ENCODE measurements at regions not wholly inside any gene's neighbourhood (a gene's known extent, or its start where the extent isn't known, plus 50 kb on each side); places are given as distances from the start of the nearest gene placed in this dataset.

DNA sequence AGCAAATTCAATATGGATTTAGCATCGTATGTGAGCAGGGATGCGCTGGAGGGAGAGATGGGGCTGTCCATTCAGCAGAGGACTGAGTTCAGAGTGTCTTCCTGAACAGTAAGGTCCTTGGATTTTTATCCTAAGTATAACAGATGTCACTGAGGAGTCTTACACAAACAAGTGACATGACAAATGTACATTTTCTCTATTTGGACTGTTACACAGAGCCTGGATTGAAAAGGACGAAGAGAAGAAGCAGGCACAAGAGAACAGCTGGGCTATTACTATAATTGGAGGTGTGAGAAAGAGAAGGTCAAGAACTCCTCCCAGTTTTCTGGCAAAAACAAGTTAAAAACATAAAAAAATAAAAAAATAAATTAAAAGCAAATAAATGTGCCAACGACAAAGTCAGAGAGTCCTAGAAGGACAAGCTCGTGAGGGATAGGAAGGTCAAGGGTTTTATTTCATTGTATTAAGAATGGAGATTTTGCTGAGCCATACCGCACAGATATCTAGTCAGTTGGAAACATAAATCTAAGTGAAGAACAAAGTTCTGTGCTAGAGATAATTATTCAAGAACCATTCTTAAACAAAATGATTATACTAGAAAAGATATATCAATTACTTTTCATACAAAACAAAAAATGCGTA is 1186.3 kb downstream of the EFNB2 start:
- H2AFZ ChIP-seq (ENCODE audit: low read depth, low read length): peak overlapping the region; percentile 28; the same call in 1 of the 2 replicates
- no peak overlapping the region for H3K4me3 ChIP-seq (ENCODE audit: low read depth in 1 of 2, low read length in 2 of 2)
- H3K36me3 ChIP-seq (ENCODE audit: insufficient read depth, low read length): no peaks in the 10 kb centered on the region
- H3K9ac ChIP-seq (ENCODE audit: low read depth, low read length): no peak overlapping the region
- peaks cover under 1% of the 10 kb centered on the region; the same call in 1 of the 2 replicates for H3K4me1 ChIP-seq (ENCODE audit: insufficient read depth, low read length)
- no peaks in the 10 kb centered on the region for H3K9me3 ChIP-seq (ENCODE audit: insufficient read depth, low read length, severe bottlenecking)
- H3K27ac ChIP-seq (ENCODE audit: low read length): no peak overlapping the region
- no peaks in the 10 kb centered on the region for H3K79me2 ChIP-seq (ENCODE audit: insufficient read depth, low read length)
- no peaks in the 10 kb centered on the region for H3K27me3 ChIP-seq (ENCODE audit: insufficient read depth, low read length, poor library complexity)
- H3K4me2 ChIP-seq (ENCODE audit: insufficient read depth, low read length): no peak overlapping the region
- ATAC-seq (ENCODE audit: insufficient read depth, low read depth) (no peak), DNase-seq (no peak)
- TF ChIP-seq, protein P1, sequence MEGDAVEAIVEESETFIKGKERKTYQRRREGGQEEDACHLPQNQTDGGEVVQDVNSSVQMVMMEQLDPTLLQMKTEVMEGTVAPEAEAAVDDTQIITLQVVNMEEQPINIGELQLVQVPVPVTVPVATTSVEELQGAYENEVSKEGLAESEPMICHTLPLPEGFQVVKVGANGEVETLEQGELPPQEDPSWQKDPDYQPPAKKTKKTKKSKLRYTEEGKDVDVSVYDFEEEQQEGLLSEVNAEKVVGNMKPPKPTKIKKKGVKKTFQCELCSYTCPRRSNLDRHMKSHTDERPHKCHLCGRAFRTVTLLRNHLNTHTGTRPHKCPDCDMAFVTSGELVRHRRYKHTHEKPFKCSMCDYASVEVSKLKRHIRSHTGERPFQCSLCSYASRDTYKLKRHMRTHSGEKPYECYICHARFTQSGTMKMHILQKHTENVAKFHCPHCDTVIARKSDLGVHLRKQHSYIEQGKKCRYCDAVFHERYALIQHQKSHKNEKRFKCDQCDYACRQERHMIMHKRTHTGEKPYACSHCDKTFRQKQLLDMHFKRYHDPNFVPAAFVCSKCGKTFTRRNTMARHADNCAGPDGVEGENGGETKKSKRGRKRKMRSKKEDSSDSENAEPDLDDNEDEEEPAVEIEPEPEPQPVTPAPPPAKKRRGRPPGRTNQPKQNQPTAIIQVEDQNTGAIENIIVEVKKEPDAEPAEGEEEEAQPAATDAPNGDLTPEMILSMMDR (IDR thresholded peaks at IDR 0.05; ENCODE audit: borderline replicate concordance, extremely low read depth, low read length, poor library complexity, severe bottlenecking): no peak
- TF ChIP-seq EZH2 (IDR thresholded peaks at IDR 0.05; ENCODE audit: borderline replicate concordance, low read depth, low read length, severe bottlenecking): no peak
- no peaks in the 10 kb centered on the region for H4K20me1 ChIP-seq (ENCODE audit: insufficient read depth, low read length)

DNA sequence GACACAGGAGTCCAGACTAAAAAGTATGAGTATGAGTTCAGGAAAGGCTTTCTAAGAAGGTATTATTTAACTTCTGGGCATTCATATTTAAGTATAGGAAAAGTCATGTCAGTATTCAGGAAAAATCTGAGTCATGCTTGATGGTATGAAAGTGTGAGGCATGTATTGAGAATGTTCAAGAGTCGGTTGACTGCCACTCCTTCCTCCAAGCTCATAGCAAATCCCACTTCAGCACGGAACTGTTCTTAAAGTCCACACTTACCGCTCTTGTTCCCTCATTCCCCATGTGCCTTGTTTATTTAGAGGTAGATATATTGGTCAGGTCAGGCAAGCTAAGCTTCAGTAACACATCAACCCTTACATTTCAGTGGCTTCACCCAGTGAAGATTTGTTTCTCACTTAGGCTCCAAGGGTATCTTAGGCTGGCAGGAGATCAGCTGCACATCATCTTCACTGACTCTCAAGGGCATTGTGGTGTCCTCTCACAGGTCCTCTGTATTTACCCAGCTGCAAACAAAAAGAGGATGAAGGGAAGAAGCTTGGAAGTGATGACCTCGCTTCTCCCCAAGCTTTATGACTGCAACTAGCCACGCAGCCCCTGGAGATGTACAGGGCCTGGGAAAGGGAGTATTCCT is 1189.2 kb downstream of the EFNB2 start:
- no peak for TF ChIP-seq EZH2 (IDR thresholded peaks at IDR 0.05; ENCODE audit: borderline replicate concordance, low read depth, low read length, severe bottlenecking)
- H4K20me1 ChIP-seq (ENCODE audit: insufficient read depth, low read length): no peaks in the 10 kb centered on the region
- H3K27me3 ChIP-seq (ENCODE audit: insufficient read depth, low read length, poor library complexity): no peaks in the 10 kb centered on the region
- no peaks in the 10 kb centered on the region for H3K9me3 ChIP-seq (ENCODE audit: insufficient read depth, low read length, severe bottlenecking)
- ATAC-seq (ENCODE audit: insufficient read depth, low read depth) (0 out of 3 replicates have a peak, but pooled peaks have one; percentile 18), DNase-seq (no peak)
- H3K9ac ChIP-seq (ENCODE audit: low read depth, low read length): no peak overlapping the region
- H2AFZ ChIP-seq (ENCODE audit: low read depth, low read length): peak overlapping the region; percentile 30; the same call in 1 of the 2 replicates
- H3K4me1 ChIP-seq (ENCODE audit: insufficient read depth, low read length): peaks cover 20% of the 10 kb centered on the region
- H3K4me2 ChIP-seq (ENCODE audit: insufficient read depth, low read length): no peak overlapping the region
- H3K79me2 ChIP-seq (ENCODE audit: insufficient read depth, low read length): no peaks in the 10 kb centered on the region
- H3K27ac ChIP-seq (ENCODE audit: low read length): no peak overlapping the region
- no peaks in the 10 kb centered on the region for H3K36me3 ChIP-seq (ENCODE audit: insufficient read depth, low read length)
- H3K4me3 ChIP-seq (ENCODE audit: low read depth in 1 of 2, low read length in 2 of 2): no peak overlapping the region

DNA sequence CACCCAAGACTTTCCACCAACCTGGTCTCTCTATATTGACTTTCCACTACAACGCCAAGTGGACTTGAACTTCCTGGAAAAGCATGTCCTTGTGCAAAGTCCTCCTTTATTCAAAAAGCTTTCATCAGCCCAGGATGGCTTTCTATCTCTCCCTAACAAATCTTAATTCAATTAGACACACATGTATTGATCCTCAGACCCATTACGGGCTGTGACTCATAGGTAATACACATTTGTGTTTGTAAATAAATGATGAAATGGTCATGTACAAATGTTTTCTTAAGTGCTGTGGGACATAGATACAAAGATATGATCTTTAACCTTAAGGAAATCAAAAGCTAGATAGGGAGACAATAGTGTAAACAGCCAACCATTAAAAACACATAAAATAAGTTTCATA is 1189.7 kb downstream of the EFNB2 start:
- Histone ChIP-seq H3K9ac (ENCODE audit: low read depth, low read length) (no peak overlapping the region), H4K20me1 (ENCODE audit: insufficient read depth, low read length) (no peaks in the 10 kb centered on the region), H3K36me3 (ENCODE audit: insufficient read depth, low read length) (no peaks in the 10 kb centered on the region), H3K4me1 (ENCODE audit: insufficient read depth, low read length) (peaks cover 20% of the 10 kb centered on the region), H2AFZ (ENCODE audit: low read depth, low read length) (no peak overlapping the region), H3K4me2 (ENCODE audit: insufficient read depth, low read length) (no peak overlapping the region), H3K79me2 (ENCODE audit: insufficient read depth, low read length) (no peaks in the 10 kb centered on the region), H3K27me3 (ENCODE audit: insufficient read depth, low read length, poor library complexity) (no peaks in the 10 kb centered on the region), H3K4me3 (ENCODE audit: low read depth in 1 of 2, low read length in 2 of 2) (no peak overlapping the region), H3K27ac (ENCODE audit: low read length) (no peak overlapping the region), H3K9me3 (ENCODE audit: insufficient read depth, low read length, severe bottlenecking) (no peaks in the 10 kb centered on the region)
- TF ChIP-seq, protein P1 (IDR thresholded peaks at IDR 0.05; ENCODE audit: borderline replicate concordance, extremely low read depth, low read length, poor library complexity, severe bottlenecking): no peak
- TF ChIP-seq EZH2 (IDR thresholded peaks at IDR 0.05; ENCODE audit: borderline replicate concordance, low read depth, low read length, severe bottlenecking): no peak
- DNase-seq: no peak
- no peak for ATAC-seq (ENCODE audit: insufficient read depth, low read depth)

GRCh38 chr13:105345131-105345530 is 1190.3 kb downstream of the EFNB2 start:
- H3K27me3 ChIP-seq (ENCODE audit: insufficient read depth, low read length, poor library complexity): no peaks in the 10 kb centered on the region
- no peaks in the 10 kb centered on the region for H3K9me3 ChIP-seq (ENCODE audit: insufficient read depth, low read length, severe bottlenecking)
- H3K4me1 ChIP-seq (ENCODE audit: insufficient read depth, low read length): peaks cover 20% of the 10 kb centered on the region
- no peak overlapping the region for H3K4me2 ChIP-seq (ENCODE audit: insufficient read depth, low read length)
- no peak overlapping the region for H3K4me3 ChIP-seq (ENCODE audit: low read depth in 1 of 2, low read length in 2 of 2)
- H3K79me2 ChIP-seq (ENCODE audit: insufficient read depth, low read length): no peaks in the 10 kb centered on the region
- TF ChIP-seq, protein P1 (IDR thresholded peaks at IDR 0.05; ENCODE audit: borderline replicate concordance, extremely low read depth, low read length, poor library complexity, severe bottlenecking): no peak
- no peak for TF ChIP-seq EZH2 (IDR thresholded peaks at IDR 0.05; ENCODE audit: borderline replicate concordance, low read depth, low read length, severe bottlenecking)
- H3K27ac ChIP-seq (ENCODE audit: low read length): no peak overlapping the region
- no peak overlapping the region for H2AFZ ChIP-seq (ENCODE audit: low read depth, low read length)
- DNase-seq (no peak), ATAC-seq (ENCODE audit: insufficient read depth, low read depth) (no peak)
- no peak overlapping the region for H3K9ac ChIP-seq (ENCODE audit: low read depth, low read length)
- no peaks in the 10 kb centered on the region for H3K36me3 ChIP-seq (ENCODE audit: insufficient read depth, low read length)
- no peaks in the 10 kb centered on the region for H4K20me1 ChIP-seq (ENCODE audit: insufficient read depth, low read length)
